SK-N-SH (cell line): ENCODE measurements at regions not wholly inside any gene's neighbourhood (a gene's known extent, or its start where the extent isn't known, plus 50 kb on each side); places are given as distances from the start of the nearest gene placed in this dataset.

Experiments used
- CTCF ChIA-PET: fragments of 300-600, 350-600 bp; formaldehyde crosslinking; extraction: SDS; loops from one replicate; lab custom pipeline; 2021; lab: Yijun Ruan, JAX
- POLR2A ChIA-PET: fragments of 350-600 bp; sonication (Branson Sonifier 250); formaldehyde crosslinking; extraction: SDS; loops from one replicate; lab custom pipeline; 2020; ENCODE audit warnings: antibody characterized with exemption, inconsistent platforms; lab: Yijun Ruan, JAX
- DNase-seq: peaks from one replicate; pipeline ENCODE4 v3.0.0; 2012
- H2AFZ ChIP-seq: fragments of 200-600 bp; sonication (generic); 2 replicates; pipeline ENCODE4 v1.8.1; 2016; ENCODE audit warnings: antibody characterized with exemption, mild to moderate bottlenecking, low read depth
- H3F3A ChIP-seq: fragments of 200-600 bp; sonication (generic); replicated peaks from 2 replicates; pipeline ENCODE3; 2016; ENCODE audit warnings: antibody characterized with exemption, mild to moderate bottlenecking; ENCODE audit not compliant: insufficient read depth
- H3K27ac ChIP-seq, 2 experiments: fragments of 200-500 bp in 1 of 2; fragments of 200-600 bp in 1 of 2; sonication (Bioruptor generic) in 1 of 2; sonication (generic), shearing (Covaris generic) in 1 of 2; 2 replicates each; pipeline versions ENCODE4 v1.5.1 to v1.6.1; 2014 to 2016; ENCODE audit warnings: low read depth in 2 of 2, inconsistent platforms in 1 of 2, low read length in 1 of 2, mild to moderate bottlenecking in 1 of 2, mixed read lengths in 1 of 2
- H3K27me3 ChIP-seq: fragments of 200-600 bp; sonication (generic), shearing (Covaris generic); 2 replicates; pipeline ENCODE4 v1.6.1; 2016; ENCODE audit warnings: mixed run types; ENCODE audit not compliant: insufficient read depth
- H3K36me3 ChIP-seq, 2 experiments: fragments of 200-500 bp in 1 of 2; fragments of 200-600 bp in 1 of 2; sonication (Bioruptor generic) in 1 of 2; sonication (generic) in 1 of 2; replicated peaks in 1 of 2; 2 replicates each; pipeline versions ENCODE3 to v1.5.1; 2014 to 2016; ENCODE audit warnings: low read length in 1 of 2, mild to moderate bottlenecking in 1 of 2; ENCODE audit not compliant: insufficient read depth in 2 of 2, control insufficient read depth in 1 of 2
- H3K4me1 ChIP-seq, 2 experiments: fragments of 200-500 bp in 1 of 2; fragments of 200-600 bp in 1 of 2; sonication (Bioruptor generic) in 1 of 2; sonication (generic), shearing (Covaris generic) in 1 of 2; 2 replicates each; pipeline versions ENCODE4 v1.5.1 to v1.6.1; 2014 to 2016; ENCODE audit warnings: low read depth in 1 of 2, low read length in 1 of 2, mixed run types in 1 of 2; ENCODE audit not compliant: insufficient read depth in 2 of 2, control insufficient read depth in 1 of 2
- H3K4me2 ChIP-seq: fragments of 200-600 bp; sonication (generic), shearing (Covaris generic); 2 replicates; pipeline ENCODE4 v1.6.1; 2017; ENCODE audit warnings: mixed run types
- H3K4me3 ChIP-seq, 2 experiments: fragments of 200-500 bp in 1 of 2; fragments of 200-600 bp in 1 of 2; sonication (Bioruptor generic) in 1 of 2; sonication (generic), shearing (Covaris generic) in 1 of 2; 2 replicates each; pipeline versions ENCODE4 v1.5.1 to v1.8.1; 2014 to 2016; ENCODE audit warnings: low read depth in 2 of 2, inconsistent platforms in 1 of 2, low read length in 1 of 2, mild to moderate bottlenecking in 1 of 2, mixed read lengths in 1 of 2, moderate library complexity in 1 of 2
- H3K79me2 ChIP-seq: fragments of 200-600 bp; sonication (generic); 2 replicates; pipeline ENCODE4 v1.8.1; 2017; ENCODE audit warnings: mild to moderate bottlenecking; ENCODE audit not compliant: insufficient read depth
- H3K9ac ChIP-seq: fragments of 200-600 bp; sonication (generic); 2 replicates; pipeline ENCODE4 v1.6.1; 2017; ENCODE audit warnings: mixed run types
- H3K9me2 ChIP-seq: fragments of 200-600 bp; sonication (generic); 2 replicates; pipeline ENCODE4 v1.6.1; 2017; ENCODE audit warnings: mixed run types
- H3K9me3 ChIP-seq: fragments of 200-600 bp; sonication (generic); 2 replicates; pipeline ENCODE4 v1.6.1; 2017; ENCODE audit warnings: mixed run types, mild to moderate bottlenecking, moderate library complexity
- H4K20me1 ChIP-seq: fragments of 200-600 bp; sonication (generic); 2 replicates; pipeline ENCODE4 v1.6.1; 2017; ENCODE audit warnings: mild to moderate bottlenecking, mixed run types; ENCODE audit not compliant: insufficient read depth
- CHD2 ChIP-seq: fragments of 150-350 bp; IDR thresholded peaks from 2 replicates; pipeline ENCODE4 v1.6.1; 2018; ENCODE audit warnings: low read length; ENCODE audit not compliant: partially characterized antibody
- EP300 ChIP-seq, 2 experiments: IDR thresholded peaks; 2 replicates each; pipeline versions ENCODE4 v1.4.0 to v1.6.1; 2012; ENCODE audit warnings: borderline replicate concordance in 1 of 2, low read depth in 1 of 2, low read length in 1 of 2
- FOSL2 ChIP-seq: IDR thresholded peaks from 2 replicates; pipeline ENCODE4 v1.4.0; 2012; ENCODE audit warnings: low read depth, mild to moderate bottlenecking, moderate library complexity, borderline replicate concordance
- FOXJ3 ChIP-seq: sonication (generic); formaldehyde crosslinking; IDR thresholded peaks from 2 replicates; pipeline ENCODE4 v1.5.1; 2020; ENCODE audit warnings: mild to moderate bottlenecking, missing genetic modification reagents
- FOXM1 ChIP-seq: IDR thresholded peaks from 2 replicates; pipeline ENCODE4 v1.4.0; 2012; ENCODE audit warnings: low read depth, mild to moderate bottlenecking
- GABPA ChIP-seq: IDR thresholded peaks from 2 replicates; pipeline ENCODE4 v1.4.0; 2012; ENCODE audit warnings: low read depth, mild to moderate bottlenecking
- GATA2 ChIP-seq: sonication (generic); formaldehyde crosslinking; IDR thresholded peaks from 2 replicates; pipeline ENCODE4 v1.5.0; 2020; ENCODE audit warnings: mild to moderate bottlenecking, missing genetic modification reagents
- MXI1 ChIP-seq: IDR thresholded peaks from 2 replicates; pipeline ENCODE4 v1.6.1; 2012; ENCODE audit warnings: mild to moderate bottlenecking, low read depth, low read length, improper control_type of control experiment
- NRF1 ChIP-seq: IDR thresholded peaks from 2 replicates; pipeline ENCODE4 v1.6.1; 2012; ENCODE audit warnings: low read depth, mild to moderate bottlenecking, low read length
- RAD21 ChIP-seq: IDR thresholded peaks from 2 replicates; pipeline ENCODE4 v1.6.1; 2012; ENCODE audit warnings: mild to moderate bottlenecking, low read length
- RCOR1 ChIP-seq: fragments of 150-350 bp; IDR thresholded peaks from 2 replicates; pipeline ENCODE4 v1.6.1; 2017; ENCODE audit warnings: antibody characterized with exemption, low read length
- RFX5 ChIP-seq: IDR thresholded peaks from 2 replicates; pipeline ENCODE4 v1.6.1; 2012; ENCODE audit warnings: mild to moderate bottlenecking, improper control_type of control experiment, low read length
- SMC3 ChIP-seq: IDR thresholded peaks from 2 replicates; pipeline ENCODE4 v1.6.1; 2012; ENCODE audit warnings: low read depth, low read length, improper control_type of control experiment
- TCF12 ChIP-seq: IDR thresholded peaks from 2 replicates; pipeline ENCODE4 v1.4.0; 2012
- TEAD4 ChIP-seq: IDR thresholded peaks from 2 replicates; pipeline ENCODE4 v1.4.0; 2012; ENCODE audit warnings: mild to moderate bottlenecking, borderline replicate concordance; ENCODE audit not compliant: insufficient read depth
- WGBS: methylation state at CpG from one replicate; pipeline ENCODE4 v1.1.6; 2017; ENCODE audit warnings: low lambda C conversion rate; 5-methylcytosine and 5-hydroxymethylcytosine counted together
- TF ChIP-seq, protein P1 (sequence below): IDR thresholded peaks from 2 replicates; pipeline ENCODE4; 2012
- TF ChIP-seq, protein P2 (sequence below): IDR thresholded peaks from 2 replicates; pipeline ENCODE4 v1.4.0; 2012; ENCODE audit warnings: low read depth, borderline replicate concordance
- TF ChIP-seq, protein P3 (sequence below): fragments of 200-600 bp; sonication (generic); IDR thresholded peaks from 2 replicates; pipeline ENCODE4 v1.6.1; 2017; ENCODE audit warnings: antibody characterized with exemption, mild to moderate bottlenecking, moderate library complexity
- TF ChIP-seq, protein P4 (sequence below): IDR thresholded peaks from 2 replicates; pipeline ENCODE4 v1.4.0; 2012; ENCODE audit warnings: low read depth, borderline replicate concordance

- no peaks in the 10 kb centered on the region for H4K20me1 ChIP-seq
- no peaks in the 10 kb centered on the region for H3K79me2 ChIP-seq
- no peaks in the 10 kb centered on the region for H3K9me2 ChIP-seq
- H2AFZ ChIP-seq: no peak overlapping the region
- no peaks in the 10 kb centered on the region for H3K36me3 ChIP-seq
- POLR2A ChIA-PET: no interaction called here
- H3K9me3 ChIP-seq: no peaks in the 10 kb centered on the region
- no peak for DNase-seq
- 0 out of 4 replicates have a peak, but pooled peaks cover 0 to 3% of the 10 kb centered on the region in 2 experiments for H3K4me1 ChIP-seq
- CTCF ChIA-PET: interaction anchor here (0.6 to 1.0 kb wide), 2 partner anchors 102 to 168 kb away, joined by 3 read pairs; no protein-coding TSS in a partner anchor
- H3F3A ChIP-seq: peaks cover 15% of the 10 kb centered on the region
- no peak overlapping the region for H3K27ac ChIP-seq
- H3K4me2 ChIP-seq: no peak overlapping the region
- WGBS: 27% methylated on average over 3 of the region's 3 CpGs
- no peaks in the 10 kb centered on the region for H3K27me3 ChIP-seq
- H3K9ac ChIP-seq: no peak overlapping the region
- TF ChIP-seq, protein P1, sequence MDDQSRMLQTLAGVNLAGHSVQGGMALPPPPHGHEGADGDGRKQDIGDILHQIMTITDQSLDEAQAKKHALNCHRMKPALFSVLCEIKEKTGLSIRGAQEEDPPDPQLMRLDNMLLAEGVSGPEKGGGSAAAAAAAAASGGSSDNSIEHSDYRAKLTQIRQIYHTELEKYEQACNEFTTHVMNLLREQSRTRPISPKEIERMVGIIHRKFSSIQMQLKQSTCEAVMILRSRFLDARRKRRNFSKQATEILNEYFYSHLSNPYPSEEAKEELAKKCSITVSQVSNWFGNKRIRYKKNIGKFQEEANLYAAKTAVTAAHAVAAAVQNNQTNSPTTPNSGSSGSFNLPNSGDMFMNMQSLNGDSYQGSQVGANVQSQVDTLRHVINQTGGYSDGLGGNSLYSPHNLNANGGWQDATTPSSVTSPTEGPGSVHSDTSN: no peak
- TF ChIP-seq TEAD4 (no peak), TCF12 (peak; percentile 55), FOXJ3 (CRISPR knock-in tag) (no peak), RCOR1 (no peak), MXI1 (no peak), NRF1 (no peak)
- TF ChIP-seq, protein P2, sequence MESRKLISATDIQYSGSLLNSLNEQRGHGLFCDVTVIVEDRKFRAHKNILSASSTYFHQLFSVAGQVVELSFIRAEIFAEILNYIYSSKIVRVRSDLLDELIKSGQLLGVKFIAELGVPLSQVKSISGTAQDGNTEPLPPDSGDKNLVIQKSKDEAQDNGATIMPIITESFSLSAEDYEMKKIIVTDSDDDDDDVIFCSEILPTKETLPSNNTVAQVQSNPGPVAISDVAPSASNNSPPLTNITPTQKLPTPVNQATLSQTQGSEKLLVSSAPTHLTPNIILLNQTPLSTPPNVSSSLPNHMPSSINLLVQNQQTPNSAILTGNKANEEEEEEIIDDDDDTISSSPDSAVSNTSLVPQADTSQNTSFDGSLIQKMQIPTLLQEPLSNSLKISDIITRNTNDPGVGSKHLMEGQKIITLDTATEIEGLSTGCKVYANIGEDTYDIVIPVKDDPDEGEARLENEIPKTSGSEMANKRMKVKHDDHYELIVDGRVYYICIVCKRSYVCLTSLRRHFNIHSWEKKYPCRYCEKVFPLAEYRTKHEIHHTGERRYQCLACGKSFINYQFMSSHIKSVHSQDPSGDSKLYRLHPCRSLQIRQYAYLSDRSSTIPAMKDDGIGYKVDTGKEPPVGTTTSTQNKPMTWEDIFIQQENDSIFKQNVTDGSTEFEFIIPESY: no peak
- TF ChIP-seq, protein P3, sequence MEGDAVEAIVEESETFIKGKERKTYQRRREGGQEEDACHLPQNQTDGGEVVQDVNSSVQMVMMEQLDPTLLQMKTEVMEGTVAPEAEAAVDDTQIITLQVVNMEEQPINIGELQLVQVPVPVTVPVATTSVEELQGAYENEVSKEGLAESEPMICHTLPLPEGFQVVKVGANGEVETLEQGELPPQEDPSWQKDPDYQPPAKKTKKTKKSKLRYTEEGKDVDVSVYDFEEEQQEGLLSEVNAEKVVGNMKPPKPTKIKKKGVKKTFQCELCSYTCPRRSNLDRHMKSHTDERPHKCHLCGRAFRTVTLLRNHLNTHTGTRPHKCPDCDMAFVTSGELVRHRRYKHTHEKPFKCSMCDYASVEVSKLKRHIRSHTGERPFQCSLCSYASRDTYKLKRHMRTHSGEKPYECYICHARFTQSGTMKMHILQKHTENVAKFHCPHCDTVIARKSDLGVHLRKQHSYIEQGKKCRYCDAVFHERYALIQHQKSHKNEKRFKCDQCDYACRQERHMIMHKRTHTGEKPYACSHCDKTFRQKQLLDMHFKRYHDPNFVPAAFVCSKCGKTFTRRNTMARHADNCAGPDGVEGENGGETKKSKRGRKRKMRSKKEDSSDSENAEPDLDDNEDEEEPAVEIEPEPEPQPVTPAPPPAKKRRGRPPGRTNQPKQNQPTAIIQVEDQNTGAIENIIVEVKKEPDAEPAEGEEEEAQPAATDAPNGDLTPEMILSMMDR: no peak
- no peak overlapping the region for H3K4me3 ChIP-seq
Measured at GRCh38 chr17:37818689-37819088, 73.8 kb upstream of the HNF1B start.

DNA sequence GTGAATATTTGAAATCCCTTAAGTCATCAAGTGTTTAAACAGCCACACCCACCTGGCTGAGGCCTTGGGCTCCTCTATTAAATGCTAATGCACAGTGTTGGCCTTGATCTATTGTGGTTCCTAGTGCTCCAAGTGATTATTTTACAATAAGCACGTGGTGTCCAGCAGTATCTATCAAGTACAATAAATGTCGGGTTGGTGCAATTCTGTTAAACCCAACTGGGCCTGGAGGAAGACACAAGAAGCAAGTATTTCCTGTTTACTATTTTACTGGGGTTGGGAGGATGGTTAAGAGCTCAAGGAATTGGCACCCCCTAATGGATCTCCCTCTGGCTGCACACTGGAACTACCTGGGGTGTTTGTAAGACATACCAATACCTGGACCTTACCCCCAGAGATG is 72.1 kb upstream of the HNF1B start:
- Histone ChIP-seq H3K9ac (no peak overlapping the region), H2AFZ (no peak overlapping the region), H3K4me1 (0 out of 4 replicates have a peak, but pooled peaks cover 0 to 3% of the 10 kb centered on the region in 2 experiments), H3K4me2 (no peak overlapping the region), H3K9me2 (no peaks in the 10 kb centered on the region), H3K27ac (no peak overlapping the region), H3K36me3 (no peaks in the 10 kb centered on the region), H4K20me1 (no peaks in the 10 kb centered on the region), H3K9me3 (peaks cover 5% of the 10 kb centered on the region), H3K79me2 (no peaks in the 10 kb centered on the region), H3F3A (peaks cover 20% of the 10 kb centered on the region), H3K27me3 (no peaks in the 10 kb centered on the region), H3K4me3 (no peak overlapping the region)
- DNase-seq: no peak
- CTCF ChIA-PET: interaction anchor here (0.6 to 6.5 kb wide), 33 partner anchors 9 to 444 kb away, joined by 3 to 85 read pairs (median 4); no protein-coding TSS in a partner anchor
- WGBS: 34% methylated on average over 2 of the region's 2 CpGs
- POLR2A ChIA-PET: no interaction called here
- TF ChIP-seq, protein P4, sequence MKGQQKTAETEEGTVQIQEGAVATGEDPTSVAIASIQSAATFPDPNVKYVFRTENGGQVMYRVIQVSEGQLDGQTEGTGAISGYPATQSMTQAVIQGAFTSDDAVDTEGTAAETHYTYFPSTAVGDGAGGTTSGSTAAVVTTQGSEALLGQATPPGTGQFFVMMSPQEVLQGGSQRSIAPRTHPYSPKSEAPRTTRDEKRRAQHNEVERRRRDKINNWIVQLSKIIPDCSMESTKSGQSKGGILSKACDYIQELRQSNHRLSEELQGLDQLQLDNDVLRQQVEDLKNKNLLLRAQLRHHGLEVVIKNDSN: no peak
- TF ChIP-seq NRF1 (no peak), GATA2 (no peak), EP300 (IDR thresholded peaks at IDR 0.05; ENCODE audit: borderline replicate concordance in 1 of 2, low read depth in 1 of 2, low read length in 1 of 2) (no peak), FOSL2 (no peak), RAD21 (no peak), TCF12 (no peak), FOXM1 (no peak), GABPA (no peak), SMC3 (no peak), CHD2 (no peak), RFX5 (no peak)
- TF ChIP-seq, protein P3: no peak
